NCI-H128 (cell line): ENCODE measurements at regions not wholly inside any gene's neighbourhood (a gene's known extent, or its start where the extent isn't known, plus 50 kb on each side); places are given as distances from the start of the nearest gene placed in this dataset.
"Not testable (repeated sequence)": the region's sequence is repeated elsewhere in the genome, so short reads cannot be mapped to it uniquely, and the experiment has no call there.

Experiments used
- DNase-seq: peaks from one replicate; lab custom pipeline; 2025; ENCODE audit not compliant: unreplicated experiment; lab: John Stamatoyannopoulos, UW

DNA sequence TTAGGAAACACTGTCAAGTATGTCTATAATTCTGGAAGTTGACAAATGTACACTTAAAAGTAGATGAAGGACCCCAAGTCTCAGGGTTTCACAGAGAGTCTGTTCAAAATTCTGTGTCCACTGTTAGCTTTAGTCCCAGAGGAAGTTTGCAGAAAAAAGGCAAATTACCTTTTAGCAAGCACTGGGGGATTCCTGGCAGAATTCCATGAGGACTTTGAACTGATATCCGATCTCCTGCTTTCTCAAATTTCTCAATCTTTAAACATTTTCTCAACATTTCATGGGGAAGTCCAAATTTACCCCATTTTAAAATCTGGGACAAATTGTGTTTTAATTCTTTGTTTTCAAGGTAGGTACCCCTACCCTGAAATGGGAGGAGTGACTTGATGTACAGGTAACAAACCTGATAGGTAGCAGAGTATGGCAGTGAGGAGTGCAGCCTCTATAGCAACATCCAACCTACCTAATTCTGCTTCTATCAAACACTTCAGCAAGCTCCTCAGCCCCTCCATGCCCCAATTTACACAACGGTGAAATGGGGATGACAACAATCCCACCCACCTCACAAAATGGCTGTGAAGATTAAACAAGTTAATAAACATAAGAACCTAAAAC lies 344.9 kb downstream of the OMA1 start:
- no peak for DNase-seq

DNA sequence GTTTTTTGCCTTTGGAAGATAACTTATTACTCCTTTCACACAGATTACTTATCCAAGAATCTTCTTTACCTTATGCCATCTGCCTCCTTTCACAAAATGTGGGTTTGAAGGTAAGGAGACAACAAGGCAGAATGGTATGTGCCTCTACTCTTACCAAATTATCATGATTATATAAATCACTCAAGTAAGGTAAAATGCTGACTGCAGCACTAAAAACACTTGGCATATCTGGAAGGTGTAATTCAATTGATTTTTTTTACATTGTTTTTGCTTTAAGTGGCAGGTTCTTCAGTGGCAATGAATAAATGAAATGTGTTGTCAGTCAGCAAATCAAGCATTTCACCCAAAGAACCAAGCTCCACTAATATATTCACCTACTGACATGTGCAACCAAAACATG lies 346.1 kb downstream of the OMA1 start:
- DNase-seq = no peak

DNA sequence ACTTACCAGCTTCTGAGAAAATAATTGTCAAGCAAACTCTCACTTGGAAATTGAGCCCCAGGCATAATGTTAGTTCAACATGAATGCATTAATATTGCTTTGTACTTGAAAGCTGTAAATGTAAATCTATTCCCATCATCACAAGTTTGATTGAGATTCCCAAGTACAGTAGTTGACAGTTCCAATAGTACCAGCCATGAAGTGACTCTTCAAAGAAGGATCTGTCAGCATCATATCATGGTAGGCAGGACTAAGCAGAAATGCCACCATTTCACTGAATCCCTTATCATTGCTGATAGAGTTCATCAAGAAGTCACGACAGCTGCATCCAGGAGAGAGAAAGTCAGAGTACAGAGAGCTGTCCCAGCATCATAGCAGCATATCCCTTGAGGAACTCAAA lies 348.7 kb downstream of the OMA1 start:
- no peak for DNase-seq

DNA sequence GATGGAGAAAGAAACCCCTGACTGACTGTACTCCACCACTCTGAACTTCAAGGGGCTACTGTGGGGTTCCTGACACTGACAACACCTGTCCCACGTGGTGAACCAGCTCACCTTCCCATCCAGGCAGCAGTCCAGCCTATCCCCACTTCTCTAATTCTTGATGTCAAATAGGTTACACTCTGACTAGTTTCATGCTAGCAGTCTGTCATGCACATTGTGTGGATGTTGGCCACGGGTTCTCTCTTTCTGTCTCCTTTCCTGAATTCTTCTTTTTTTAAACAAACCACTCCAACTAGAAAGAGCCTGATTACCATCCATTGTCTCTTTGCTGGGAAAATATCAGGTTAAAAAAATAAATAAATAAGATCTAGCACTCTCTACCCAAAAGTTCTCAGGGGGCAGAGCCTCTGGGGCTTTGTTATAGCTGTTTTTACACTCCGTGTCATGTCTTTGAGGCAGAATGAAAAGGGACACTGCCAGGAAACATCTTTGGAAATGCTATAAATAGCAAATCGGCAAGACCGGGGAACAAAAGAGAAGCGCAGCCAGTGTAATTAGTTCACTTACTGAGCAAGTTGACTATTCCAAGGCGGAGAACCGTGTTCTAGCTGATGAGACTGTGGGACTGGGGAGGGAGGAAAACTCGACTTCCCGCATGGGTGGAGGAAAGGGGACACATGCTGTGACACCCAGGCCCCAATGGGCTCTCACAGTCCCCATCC lies 356.1 kb downstream of the OMA1 start:
- DNase-seq = no peak

DNA sequence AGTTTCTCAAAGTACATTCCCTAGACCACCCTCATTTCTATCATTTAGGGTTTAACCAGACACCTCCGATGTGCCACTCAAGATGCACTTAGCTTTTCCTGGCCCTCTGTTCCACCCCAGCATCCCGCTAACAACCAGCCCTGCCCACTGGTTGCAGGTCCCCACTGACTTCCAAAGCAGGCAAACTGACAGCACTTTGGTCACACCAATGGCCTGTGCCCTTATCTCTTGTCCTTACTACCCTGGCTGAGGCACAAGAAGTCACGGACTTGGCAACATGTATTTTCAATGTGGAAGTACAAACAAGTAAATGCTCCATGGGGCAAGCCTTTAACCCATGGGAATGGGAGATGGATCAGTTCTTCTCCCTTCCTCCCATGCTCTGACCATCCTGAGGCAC lies 357.1 kb downstream of the OMA1 start:
- DNase-seq = no peak

DNA sequence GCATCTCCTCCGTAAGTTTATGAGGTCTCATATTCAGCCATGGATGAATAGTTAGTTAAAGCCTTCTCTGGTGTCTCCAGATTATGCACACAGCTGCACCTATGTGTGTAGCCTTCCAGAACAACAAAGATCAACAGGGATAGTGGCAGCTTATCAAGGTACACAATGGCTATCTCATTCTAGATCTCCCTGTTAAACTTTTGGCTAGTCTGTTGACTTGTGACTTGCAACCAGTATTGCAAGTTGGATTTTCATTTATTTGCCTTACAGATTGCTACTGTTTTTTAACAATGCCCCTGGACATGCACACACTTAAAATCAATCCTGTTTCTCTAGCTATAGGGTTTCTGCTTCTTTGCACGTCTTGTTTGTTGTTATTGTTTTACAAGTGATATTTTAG lies 363.2 kb downstream of the OMA1 start:
- no peak for DNase-seq

DNA sequence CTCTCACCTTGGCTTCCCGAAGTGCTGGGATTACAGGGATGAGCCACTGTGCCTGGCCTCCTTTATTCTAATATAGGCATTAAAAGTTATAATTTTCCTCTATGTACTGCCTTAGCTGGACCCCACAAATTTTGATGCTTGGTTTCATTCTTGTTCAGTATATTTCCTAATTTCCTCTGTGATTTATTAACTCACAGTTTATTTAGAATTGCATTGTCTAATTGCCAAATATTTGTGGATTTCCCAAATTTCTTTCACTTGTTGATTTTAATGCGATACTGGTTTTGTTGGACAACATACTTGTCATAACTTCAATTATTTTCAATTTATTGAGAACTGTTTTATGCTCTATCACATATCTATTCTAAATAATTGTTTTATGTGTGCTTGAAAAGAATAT lies 366.0 kb downstream of the OMA1 start:
- DNase-seq = no peak

DNA sequence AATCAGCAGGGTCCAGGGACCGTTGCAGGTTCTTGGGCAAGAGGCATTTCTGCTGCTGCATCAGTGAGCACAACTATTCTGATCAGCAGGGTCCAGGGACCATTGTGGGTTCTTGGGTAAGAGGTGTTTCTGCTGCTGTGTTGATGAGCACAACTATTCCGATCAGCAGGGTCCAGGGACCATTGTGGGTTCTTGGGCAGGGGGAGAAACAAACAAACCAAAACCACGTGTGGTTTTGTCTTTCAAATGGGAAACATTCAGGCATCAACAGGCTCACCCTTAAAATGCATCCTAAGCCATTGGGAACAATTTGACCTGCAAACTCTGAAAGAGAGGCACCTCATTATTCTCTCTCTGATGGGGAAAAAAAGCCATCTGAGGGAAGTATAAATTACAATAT lies 377.4 kb downstream of the OMA1 start:
- DNase-seq = not testable (repeated sequence)

DNA sequence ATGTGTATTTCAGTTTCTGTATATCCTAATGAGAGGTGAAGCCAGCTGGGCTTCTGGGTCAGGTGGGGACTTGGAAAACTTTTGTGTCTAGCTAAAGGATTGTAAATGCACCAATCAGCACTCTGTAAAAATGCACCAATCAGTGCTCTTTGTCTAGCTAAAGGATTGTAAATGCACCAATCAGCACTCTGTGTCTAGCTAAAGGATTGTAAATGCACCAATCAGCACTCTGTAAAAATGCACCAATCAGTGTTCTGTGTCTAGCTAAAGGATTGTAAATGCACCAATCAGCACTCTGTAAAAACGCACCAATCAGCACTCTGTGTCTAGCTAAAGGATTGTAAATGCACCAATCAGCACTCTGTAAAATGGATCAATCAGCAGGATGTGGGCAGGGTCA lies 379.4 kb downstream of the OMA1 start:
- DNase-seq = not testable (repeated sequence)

DNA sequence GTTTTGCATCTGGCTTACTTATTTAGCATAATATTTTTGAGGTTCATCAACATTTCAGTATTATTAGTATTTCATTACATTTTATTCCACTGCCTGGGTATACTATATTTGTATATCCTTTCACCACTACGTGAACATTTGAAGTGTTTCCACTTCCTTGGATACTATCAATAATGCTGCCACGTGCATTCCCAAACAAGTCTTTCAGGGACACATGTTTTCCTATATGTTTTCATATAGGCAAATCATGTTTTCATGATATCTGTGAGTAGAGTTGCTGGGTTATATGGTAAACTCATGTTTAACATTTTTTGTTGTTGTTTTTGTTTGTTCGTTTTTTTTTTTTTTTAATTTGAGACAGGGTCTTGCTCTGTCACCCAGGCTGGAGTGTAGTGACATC lies 380.1 kb downstream of the OMA1 start:
- no peak for DNase-seq

DNA sequence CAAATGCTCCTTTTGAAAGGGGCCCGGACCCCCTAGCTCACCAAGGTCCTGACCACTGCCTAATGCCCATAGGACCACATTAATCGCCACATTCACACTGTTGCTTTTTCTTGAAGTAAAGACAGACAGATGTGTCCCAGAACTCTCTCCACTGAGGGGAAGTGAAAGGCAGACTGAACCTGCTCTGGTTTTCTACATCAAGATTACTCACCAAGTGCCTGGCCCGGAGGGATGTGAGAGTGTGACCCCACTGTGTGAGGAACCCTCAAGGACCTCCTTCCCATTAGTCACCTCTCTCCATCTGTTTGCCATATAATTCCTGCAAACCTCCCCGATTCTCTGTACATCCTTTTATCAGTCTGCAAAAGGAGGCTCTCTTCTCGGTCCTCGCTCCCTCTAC lies 381.5 kb downstream of the OMA1 start:
- no peak for DNase-seq

DNA sequence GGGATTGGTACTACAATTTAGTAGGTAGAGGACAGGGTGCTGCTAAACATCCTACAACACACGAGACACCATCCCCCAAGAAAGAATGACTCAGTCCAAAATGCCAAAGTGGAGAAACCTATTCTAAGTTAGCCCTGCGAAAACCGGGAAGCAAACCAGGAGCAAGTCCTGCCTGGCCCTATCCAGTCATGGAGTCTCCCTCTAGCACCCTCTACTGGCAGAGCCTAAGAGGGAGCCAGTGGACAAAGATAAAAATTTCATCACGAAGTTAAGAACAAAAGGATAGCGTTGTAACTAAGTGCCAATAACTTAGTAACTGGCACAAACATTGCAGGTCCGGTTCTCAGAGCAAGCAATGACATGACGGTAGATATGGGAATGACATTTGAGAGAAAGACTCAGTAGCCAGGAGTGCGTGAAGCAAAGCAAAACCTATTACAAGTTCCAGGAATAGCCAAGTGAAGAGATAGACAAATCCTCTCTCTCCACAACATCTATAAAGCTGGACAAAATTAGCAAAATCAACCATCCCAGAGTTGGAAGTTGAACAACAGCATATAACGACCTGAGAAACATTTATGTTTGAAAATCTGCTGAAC lies 383.5 kb downstream of the OMA1 start:
- DNase-seq = peak; percentile 28

DNA sequence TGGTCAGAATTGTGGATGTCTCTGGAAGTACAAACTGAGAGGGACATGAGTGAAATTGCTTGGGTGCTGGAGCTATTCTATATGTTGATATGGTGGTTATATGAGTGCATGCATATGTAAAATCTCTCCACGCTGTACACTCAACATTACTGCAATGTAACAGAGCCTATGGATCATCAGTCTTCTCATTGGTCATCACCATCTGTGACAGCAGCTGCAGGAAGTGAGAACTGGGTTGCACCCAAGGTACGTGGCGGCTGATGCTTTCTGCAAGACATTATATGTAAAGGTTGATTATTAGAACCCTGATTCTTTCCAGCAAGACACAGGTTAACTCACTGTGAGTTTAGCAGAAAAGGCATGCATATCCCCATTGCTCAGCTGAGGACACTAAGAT lies 387.1 kb downstream of the OMA1 start:
- DNase-seq = no peak

DNA sequence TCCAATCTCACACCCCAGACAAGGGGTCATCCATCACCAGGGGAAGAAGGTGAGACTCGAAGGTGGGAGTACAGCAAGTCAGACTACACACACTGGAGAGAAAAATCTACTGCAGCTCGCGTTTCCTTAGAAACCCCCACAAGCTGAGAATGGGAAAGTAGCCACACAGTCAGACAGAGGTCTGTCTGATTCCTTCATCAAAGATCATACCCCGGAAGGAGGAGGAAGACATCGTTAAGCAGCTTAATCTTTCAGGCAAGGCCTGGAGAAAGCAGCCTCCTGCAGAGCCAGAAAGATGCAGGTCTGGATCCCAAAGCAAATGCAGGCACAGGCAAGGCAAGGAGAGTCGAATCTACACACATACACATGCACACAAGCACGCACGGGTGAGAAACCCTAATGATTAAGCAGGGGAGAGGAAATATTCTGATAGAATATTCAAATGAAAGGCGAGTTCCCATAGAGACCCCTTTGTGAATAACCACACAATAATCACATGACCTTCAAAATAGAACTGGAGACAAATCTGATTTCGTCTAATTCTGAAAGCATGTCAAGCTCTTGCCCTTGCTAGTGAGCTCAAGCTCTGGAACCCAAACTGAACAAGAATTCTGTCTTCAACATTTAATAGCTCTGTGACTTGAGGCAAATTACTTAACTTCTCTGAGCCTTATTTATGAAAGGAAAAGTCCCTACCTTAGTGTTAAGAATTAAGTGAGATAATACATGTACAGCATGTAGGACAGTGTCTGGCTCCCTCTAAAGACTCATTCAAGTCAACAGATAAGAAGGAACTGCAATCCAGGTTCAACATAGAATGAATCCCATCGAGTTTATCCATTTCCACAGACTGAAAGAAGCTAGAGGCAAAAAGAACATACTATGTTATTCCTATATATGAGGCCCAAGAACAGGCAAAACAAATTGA lies 387.8 kb downstream of the OMA1 start:
- DNase-seq = no peak

DNA sequence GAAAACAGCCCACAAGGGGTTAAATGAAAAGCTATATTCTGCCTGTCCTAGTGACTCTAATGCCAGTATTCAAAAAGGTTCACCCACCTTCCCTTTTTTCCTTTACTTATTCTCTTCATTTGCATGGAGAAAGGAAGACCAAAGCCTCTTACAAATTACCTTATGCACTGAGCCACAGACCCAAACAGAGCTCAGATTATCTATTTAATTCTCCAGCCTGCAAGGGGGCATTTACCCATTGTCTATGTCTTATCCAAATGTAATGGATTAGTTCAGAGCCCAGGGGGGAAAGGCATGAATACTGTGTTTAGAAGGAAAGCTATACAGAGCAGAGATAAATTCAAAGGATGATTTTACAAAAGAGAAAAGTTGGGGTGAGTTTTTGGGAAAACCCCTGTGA lies 388.5 kb downstream of the OMA1 start:
- no peak for DNase-seq

DNA sequence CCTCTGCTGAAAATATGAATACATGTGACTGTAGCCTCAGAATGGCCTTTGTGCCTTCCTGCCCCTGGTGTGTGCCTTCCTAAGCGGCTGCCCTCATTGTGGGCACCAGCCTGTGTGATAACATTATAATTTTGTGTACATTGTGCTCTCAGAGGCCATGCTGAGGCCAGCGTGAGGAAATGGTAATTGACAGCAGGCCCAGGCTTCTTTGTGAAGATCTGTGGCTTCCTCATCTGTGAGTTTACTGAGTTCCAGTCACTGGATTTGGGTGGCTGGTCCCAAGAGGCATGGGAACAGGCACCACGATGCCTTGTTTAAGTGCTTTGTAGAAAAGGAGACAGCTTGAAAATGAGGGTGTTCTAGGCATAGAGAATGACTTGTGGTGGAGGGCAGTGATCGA lies 389.3 kb downstream of the OMA1 start:
- DNase-seq = no peak

DNA sequence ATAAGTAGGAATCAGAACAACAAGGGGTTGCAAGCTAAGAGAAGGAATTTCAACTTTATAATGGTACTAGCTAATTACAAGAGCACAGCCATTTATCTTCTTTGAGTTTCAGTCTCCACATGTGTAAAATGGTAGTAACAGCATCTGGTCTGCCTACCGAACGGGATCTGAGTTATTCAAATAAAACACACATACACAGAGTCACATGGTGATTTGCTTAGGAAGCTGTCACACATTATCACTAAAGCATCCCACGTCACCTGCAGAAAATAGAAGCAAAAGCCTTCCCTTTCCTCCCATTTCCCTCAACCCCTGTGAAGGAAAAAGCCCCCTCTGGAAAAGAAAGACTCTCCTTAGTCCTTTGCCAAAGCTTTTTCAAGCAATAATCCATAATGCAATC lies 389.7 kb downstream of the OMA1 start:
- DNase-seq = no peak

DNA sequence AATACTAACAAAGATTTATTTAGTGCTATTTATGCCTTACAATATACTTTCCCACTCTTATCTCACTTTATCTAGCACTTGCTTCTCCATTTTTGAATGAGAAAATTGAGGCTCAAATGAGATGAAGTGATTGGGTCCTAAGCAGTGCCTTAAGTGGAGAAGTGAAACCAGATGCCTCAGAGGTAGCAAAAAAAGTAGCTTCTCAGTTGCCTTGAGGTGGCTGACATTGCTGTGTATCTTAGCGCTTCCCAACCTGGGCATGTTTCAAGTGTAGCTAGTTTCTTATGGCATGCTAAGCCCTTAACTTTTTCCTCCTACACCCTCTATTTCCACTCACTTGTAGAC lies 390.4 kb downstream of the OMA1 start:
- no peak for DNase-seq

DNA sequence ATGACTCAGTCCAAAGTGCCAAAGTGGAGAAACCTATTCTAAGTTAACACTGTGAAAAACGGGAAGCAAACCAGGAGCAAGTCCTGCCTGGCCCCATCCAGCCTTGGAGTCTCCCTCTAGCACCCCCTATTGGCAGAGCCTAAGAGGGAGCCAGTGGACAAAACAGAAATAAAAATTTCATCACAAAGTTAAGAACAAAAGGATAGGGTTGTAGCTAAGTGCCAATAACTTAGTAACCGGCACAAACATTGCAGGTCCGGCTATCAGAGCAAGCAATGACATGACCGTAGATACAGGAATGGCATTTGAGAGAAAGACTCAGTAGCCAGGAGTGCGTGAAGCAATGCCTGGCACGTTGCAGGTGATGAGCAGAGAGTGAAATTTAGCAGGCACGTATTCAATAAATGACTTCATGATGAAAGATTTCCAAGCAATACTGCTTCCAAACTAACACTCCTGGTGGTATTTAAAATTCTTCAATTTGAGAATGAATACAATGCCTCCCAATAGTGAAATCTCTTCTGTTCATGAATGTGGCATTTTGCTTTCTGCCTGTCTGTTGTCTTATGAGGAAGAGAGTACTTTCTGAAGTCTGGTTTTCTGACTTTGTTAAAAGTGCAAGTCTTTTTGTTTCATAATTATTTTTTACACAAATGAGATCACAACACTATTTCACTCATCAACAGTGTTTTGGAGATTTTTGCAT lies 391.0 kb downstream of the OMA1 start:
- no peak for DNase-seq

DNA sequence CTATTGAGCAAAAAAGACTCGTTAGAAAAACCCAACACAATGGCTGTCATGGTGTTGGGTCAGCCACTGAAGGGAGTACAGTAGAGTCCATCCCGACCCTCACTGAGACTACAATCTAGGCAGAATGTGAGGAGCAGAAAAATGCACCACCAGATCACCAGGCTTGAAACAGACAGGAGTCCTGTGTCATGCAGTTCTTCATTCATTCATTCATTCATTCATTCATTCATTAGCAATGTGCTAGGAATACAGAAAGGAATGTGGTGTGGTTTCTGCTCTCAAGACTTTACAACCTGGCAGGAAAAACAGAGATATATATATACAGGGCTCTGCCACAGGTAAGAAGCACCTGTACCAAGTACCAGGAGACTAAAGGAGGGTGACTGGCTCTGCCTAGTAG lies 392.3 kb downstream of the OMA1 start:
- no peak for DNase-seq

DNA sequence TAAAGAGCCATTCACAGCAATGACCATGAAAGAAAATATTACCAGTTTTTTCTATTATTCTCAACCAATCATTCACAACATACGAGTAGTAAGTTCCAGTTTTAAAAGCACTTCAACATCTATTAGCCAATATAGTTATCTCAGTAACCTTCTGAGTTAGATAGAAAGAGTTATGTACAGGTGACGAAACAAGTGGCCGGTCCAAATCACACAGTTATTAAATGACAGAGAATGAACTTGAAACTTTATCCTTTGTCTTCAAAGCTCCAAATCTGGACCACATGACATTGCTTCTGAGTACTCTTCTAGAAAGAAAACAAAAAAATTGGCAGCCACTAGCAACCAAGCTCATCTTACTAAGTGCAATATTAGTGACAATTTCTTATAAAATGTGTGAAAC lies 393.8 kb downstream of the OMA1 start:
- no peak for DNase-seq
